GM18867 (cell line): ENCODE measurements at regions not wholly inside any gene's neighbourhood (a gene's known extent, or its start where the extent isn't known, plus 50 kb on each side); places are given as distances from the start of the nearest gene placed in this dataset.

Experiments
- ATAC-seq: cut with Tn5 transposase; IDR thresholded peaks from one replicate; pipeline ENCODE4 v1.9.1; 2021; ENCODE audit warnings: mild to moderate bottlenecking, moderate library complexity; ENCODE audit not compliant: unreplicated experiment

DNA sequence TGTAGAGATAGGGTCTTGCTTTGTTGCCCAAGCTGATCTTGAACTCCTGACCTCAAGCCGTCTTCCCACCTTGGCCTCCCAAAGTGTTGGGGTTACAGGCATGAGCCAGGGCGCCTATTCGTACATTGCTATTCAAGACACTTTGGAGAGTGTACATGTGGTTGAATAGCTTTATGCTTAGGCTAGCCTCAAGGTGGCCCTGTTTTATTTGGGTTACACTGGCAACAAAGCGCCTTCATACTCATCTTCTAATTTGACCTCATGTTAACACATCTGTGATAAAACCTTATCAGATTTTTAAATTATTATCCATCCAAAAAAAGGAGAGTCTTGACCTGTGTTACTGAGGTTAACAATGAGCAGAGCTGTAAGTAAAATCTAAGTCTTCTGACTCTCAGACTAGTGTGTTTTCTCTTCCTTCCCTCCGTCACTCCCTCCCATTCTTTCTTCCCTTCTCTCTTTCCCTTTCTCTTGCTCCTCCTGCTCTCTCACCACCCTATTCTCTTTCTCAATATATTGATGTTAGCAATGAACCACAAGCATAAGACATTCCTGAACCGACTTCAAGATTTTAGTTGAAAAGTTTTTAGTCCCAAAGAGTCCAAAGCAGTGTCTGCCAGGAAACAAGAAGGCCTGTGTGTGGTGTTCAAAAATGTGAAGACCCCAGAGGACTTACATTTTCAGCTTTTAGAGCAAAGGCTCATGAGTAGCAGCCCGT lies 603.7 kb upstream of the CFAP20DC start:
- no peak for ATAC-seq

DNA sequence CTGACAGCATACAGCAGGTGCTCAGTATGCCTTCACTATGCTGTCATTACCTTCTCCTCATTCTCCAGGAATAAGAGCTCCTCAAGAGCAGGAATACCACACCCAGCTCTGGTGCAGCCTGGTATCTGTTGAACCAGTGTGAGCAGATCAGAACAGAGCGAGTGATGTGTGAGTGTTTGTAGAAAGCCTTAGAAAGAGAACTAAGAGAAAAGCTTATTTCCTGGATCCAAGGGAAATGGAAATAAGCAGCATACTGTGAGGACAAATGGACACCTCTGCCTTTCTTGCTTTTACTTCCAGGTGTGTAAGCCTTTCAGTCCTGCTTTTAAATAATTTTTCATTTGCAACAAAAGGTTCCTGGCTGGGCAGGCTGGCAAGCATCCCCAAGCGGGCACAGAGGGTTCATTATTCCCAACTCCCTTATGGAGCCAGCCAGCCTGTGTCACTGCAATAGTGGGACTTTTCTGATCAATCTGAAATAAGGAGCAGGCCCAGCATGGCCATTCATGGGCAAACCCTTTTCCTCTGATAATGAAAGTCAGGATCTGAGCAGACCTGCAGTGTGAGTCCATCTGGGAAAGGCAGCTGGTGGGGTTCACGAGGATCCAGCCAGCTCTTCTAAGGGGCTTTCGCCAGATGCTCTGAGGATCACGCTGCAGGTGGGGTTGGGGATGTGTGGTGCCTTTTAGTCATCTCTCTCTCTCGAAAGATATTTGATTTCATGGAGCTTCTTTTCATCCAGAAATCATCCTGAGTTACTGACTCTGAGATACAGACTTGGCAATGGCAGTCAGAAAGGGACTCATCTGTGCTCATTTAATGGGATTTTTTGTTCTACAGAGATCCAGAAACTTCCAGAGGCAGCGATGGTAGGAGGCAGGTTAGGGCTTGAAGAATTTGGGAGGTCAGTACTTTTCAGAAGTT lies 594.9 kb upstream of the CFAP20DC start:
- no peak for ATAC-seq

DNA sequence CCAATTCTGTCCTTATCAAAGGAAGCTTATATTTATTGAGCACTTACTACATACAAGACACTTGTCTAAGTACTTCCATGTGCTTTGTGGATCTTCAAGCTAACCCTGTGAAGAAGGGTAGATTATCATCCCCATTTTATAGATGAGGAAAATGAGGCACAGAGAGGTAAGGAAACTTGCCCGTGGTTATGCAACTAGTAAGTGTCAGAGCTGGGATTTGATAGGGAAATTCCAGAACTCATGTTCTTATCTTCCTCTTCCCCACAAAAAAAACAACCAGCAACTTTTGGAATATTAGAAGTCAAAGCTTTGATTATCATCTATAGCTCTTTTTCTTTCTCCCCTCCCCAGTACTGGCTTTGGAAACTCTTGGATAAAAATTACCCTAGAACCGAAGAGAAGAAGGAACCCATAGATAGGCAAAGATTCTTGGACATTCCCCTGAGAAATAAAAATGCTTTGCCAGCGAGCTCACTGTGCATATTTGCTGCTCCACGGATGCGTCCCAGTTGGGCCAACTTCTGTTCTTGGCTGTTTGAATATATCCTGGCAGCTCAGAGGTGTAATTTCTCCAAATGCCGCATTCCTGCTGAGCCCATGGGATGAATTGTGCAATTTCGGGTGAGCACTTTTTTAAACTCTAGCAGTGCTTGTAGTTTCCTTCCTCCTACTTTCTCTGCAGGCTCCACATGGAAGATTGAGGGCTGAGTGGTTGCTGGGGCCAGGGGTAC lies 591.5 kb upstream of the CFAP20DC start:
- no peak for ATAC-seq

DNA sequence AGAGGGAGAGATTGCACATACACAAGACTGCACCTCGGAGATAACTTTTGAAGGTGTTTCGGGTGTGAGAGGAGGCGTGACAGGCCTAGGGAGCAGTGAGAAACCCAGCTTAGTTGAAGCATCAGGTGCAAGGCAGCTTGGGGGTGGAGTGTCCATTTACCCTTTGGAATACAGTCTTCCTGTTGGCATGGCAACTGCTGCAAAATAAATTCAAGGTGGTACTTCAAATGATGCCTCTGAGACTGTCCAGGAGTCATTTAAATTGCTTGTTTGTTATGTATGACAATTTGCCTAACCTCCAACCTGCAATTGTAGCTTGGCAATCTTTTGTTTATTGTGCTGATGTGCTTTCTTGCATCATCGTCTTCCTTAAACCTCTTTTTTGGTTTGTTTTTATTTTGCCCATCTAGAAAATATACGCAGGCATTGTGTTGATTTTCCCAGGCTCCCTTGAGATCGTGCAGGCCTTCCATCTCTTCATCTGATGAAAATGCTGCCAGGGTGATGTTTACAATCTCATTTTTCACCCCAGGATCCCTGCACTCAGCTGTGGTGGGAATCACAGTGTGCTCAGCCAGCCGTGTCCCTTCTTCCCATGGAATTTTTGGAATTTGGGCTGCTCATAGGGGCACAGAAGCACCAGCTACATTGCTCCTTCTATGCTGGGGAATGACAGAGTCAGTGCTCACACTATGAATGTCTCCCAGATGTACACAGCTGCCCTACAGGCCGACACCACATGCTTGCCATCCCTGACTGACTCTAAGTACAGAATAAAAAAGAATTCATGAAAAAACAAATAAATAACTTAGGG lies 583.1 kb upstream of the CFAP20DC start:
- ATAC-seq = no peak

DNA sequence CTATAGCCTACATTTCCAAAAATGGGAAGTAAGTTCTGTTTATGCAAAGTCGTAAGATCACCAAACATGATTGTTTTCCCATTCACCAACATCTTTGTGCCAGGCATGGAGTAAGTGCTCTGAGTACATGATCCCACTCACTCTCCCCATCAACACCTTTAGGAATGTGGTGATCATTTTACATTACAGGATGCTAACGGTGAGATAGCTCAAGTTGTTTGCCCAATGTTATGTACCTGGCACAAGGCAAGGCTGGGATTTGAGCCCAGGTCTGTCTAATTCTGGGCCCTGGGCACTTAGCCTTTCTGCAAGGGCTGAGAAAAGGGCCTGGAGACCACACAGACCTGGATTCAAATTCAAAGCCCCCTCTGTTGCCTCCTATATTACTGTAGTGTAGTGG lies 581.7 kb upstream of the CFAP20DC start:
- ATAC-seq = no peak

DNA sequence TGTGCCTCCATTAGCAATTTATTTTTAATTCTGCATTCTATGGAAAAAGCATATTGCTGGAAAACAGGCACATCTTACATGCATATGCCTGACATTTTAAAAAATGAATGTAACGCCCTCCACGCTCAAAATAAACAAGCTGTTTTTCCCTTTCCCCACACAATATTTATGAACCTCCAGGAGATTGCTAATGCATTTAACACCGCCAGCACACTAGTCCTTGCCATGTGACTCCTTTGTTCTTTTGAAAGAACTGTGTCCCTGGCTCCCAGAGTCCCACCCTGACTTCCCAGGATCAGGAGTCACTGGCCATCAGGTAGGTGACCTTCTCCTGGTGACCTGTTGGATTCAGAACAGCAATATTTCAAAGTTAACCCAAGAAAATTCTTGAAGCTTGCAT lies 571.2 kb upstream of the CFAP20DC start:
- ATAC-seq = no peak

DNA sequence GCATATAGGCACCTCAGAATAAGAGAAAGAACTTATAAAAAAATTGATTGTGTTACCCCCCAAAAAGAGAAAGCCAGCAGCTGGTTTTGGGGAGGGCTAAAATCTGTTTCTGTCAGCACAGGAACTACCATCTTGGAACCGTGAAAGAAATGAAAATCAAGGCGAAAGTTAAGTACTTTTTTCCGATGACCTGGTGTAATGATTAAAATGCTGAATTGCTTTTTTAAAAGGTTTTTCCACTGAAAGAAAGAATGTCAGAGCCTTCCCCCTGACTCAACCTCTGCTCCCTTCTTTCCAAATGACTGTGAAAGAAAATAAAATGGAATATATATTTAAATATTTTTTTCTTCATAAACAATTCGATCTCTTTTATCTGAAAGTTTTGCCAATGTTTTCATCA lies 570.5 kb upstream of the CFAP20DC start:
- no peak for ATAC-seq

DNA sequence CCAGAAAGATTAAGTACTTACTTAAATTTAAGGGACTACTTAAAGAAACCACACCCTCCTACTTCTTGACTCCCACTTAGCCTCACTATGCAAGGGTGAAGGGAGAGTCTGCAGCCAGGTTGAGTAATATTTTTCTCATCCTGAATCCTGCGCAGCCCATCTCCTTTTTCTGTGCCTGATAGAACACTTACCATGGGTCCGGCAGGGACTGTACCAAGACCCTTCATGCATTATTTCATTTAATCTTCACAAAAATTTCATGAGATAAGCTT lies 562.6 kb upstream of the CFAP20DC start:
- no peak for ATAC-seq

DNA sequence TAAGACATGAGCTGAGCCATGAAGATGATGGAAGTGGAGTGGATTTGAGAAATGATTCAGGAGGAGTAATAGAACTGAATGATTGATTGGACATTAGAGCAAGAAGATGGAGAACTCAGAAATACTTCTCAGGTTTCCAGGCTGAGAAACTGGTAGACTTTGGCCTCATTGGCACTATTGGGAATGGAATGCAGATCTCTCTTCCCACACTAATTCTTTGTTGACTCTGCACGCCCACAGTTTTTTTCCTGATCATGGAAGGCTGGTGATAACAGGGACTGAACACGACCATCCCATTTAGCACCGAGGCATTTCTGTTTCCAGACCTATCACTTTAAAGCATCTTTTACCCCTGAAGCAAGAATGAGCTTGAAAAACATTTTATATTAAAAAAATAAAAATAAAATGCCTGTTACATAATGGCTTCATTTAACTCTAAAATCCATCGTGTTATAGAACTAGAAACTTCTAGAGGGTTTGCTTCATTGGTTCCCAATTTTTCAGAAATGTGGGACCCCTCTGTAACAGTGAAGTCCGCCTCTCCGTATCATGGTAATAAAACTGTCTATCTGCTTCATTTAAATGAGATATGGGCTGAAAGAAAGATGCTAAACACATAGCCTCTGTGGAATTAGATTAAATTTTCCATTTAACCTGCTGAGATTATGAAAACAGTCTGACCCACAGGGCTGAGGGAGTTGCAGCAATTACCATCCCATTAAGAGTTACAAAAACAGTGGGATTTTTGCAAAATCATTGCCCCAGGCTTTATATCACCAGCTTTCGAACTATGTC lies 562.0 kb upstream of the CFAP20DC start:
- no peak for ATAC-seq

DNA sequence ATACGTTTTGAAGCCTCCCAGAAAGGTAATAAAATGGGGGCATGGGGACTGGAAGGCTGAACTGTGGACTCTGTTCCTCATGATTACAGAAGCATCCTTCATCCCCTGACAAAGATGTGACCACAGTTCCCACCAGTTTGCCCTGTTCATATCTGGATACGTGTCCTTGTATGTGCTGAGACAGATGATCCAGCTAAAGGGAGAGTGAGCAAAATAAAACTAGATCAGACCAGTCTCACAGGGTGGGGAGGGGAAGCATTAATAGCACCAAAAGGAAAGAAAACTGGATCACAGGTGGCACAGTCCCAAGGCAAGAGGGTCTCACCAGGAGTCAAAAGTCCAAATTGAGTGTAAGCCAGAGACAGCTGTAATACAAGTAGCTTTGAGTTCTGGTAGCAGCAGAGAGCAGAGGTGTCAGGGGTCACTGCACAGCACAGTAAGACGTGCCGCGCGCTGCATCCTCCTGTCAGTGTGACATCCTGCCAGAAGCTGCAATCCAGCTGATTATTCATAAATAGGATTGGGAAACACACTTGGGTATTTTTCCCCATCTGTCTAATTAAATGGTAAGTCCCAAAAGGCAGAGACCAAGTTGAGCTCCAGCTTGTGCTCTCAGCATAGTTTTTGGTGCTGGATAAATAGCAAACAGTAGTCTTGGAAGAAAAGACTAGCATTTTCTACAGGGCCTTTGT lies 560.0 kb upstream of the CFAP20DC start:
- no peak for ATAC-seq

DNA sequence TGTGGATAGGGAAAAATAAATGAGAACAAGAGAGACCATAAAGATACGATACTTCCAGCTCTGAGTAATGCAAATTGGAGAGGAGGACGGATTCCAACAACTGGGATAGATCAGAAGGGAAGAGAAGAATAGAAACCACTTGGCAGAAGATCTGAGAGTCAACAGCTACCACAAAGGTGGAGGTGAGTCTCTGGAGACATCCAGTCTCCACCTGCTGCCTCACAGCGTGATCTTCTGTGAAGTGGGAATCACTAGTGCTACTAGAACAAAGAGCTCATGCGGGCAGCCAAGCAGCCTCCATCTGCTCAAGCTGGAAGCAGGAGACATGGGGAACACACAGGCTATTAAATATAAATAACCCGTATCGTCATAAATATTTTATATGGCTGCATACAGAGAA lies 558.5 kb upstream of the CFAP20DC start:
- ATAC-seq = no peak

DNA sequence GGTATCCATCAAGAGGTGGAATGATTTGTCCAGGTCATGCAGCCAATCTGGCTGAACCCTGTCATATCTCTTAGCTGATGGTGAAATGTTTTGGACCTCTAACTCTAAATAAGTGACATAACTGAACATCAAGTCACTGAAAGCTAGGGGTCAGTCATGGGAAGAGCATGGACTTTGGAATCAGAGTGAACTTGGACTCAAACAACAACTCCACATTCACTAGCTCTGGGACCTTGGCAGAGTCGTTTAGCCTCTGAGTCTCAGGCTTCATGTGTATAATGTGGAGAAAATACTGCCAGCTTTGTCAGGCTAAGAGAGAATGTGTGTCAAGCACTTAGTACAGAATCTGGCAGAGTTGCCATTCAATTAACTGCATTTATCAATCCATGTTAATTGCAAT lies 557.8 kb upstream of the CFAP20DC start:
- ATAC-seq = no peak

DNA sequence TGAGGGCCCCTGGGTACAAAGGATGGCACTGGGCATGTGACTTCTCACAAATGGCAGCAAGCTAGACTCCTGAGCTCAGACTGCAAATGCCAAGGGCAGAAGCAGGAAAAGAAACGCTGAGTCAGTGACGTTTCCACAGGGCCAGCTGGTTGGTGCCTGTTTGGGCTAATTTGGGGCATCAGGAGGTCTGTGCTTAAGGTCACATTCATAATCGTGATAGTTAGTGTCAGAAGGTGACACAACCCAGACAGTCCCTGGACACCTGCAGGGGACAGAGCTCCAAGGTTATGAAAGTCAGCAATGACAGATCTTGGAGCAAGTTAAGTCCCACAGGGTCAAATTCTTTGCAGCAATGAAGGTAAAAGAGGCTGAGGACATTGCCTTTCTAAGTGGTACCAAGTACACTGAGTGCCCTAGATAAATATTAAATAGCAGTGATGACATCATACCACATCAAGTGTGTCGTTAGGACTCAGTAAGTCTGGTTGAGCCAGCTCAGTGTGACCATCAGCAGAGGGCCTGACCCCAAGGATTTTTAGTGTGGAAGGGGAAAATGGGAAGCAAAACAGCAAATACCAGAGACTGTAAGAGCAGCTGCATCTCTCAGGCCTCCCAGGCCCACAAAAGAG lies 556.9 kb upstream of the CFAP20DC start:
- ATAC-seq = no peak

DNA sequence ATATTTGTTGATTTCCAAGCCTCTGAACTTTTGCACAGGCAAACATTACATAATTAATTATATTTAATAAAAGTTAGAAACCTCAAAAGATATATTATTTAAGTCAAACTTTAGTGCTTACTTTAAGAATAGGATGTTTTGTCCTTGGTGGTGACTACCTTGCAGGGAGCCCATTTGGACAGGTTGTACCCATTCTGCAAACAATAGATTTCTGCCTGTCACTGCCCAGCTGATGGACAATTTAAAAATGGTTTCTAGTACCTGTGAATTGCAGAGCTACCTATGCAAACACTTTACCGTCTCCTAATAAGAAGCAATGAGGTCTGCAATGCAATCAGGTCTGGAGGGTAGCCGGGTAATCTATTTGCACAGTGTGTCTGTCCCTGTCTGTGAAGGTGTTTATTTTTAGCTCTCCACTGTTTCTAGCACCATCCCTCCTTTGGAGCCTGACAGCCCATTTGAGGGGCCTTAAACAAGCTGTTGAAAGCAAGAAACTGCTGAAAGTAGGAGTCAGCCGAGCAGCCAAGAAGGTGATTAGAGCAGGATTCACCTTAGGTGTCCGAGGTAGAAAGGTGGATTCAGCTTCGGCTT lies 556.2 kb upstream of the CFAP20DC start:
- ATAC-seq = no peak

DNA sequence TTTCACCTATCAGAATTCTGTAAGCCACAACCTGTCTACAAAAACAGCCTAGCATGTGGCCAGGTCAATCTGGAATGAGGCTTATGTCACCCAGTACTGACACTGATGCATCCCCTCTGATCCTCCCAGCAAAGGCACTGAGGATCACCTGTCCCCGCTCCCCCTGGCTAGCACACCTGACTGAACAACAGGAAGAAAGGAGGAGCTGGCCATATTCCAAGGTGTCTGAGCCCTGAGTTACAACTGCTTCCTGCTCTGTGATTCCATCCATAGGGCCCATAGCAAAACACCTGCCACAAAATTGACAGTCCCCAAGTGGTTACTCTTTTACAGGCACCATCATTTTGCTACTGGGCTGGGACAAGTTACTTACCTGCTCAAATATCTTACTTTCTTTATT lies 555.5 kb upstream of the CFAP20DC start:
- ATAC-seq = no peak

DNA sequence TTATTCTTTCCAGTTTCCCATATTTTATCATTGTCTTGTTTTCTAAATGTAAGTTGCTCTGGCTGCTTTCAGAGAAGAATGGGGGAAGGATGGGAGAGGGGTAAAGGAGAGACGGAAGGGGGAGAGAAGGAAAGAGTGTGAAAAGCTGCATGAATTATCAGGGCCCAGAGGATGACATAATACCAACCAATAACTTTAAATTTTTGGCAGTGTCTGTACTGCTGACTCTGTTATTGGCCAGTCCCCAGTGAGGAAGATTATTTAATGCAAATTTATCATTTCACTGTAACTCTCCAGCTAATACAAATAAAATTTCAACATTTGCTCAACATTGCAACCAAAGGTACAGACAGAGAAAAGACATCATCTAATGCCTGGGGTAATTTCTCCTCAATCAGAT lies 551.7 kb upstream of the CFAP20DC start:
- ATAC-seq = no peak

DNA sequence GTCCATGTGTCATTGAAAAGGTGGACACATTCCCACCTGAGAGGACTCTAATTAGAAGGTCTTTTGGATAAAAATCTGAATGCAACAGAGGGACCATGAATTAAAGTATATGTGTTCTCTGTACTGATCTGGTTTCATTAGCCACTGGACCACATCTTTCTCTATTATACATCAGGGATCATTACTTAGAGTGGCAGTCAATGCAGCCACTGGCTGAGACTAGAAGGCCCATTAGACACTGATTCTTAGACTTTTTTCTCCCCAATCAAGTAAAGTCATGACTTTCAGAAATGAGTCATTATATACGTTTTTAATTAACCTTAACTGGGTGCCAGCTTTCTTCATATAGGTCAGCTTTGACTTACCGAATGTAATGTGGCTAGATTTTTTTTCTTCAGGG lies 550.8 kb upstream of the CFAP20DC start:
- no peak for ATAC-seq

DNA sequence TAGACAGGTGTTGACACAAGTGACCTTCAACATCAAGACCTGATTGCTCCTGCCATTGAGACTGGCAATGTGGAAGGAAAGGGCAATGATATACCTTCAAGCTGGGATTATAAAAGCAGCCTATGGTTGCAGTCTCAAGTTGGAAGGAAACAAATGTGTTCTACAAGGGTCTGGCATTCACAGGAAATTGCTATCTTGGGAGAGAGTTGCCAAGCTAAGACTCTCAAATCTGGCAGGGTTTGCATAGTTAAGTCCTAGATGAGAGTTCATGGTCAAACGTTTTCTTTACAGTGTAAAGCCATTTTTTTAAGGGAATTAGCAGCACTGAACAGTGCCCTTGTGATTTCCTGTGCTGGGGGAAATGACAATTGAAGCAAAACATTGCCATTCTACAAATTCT lies 546.9 kb upstream of the CFAP20DC start:
- ATAC-seq = no peak

DNA sequence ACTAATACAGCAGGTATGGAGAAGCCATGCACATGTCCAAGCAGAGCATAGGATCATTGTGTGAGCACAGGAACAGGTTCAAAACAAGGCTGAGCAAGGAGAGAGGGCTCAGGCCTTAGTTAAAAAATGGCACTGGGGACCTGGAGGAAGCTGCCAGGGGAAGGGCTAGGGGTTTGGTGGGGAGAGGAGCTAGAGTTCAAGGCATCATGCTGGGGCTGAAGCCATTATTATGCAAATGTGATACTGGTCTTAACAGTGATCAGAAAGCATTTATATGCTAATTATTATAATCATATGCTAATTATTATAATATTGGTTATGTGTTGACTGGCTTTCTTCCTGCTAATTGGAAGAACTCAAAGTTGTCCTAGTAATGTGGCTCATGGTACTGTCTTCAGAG lies 546.0 kb upstream of the CFAP20DC start:
- no peak for ATAC-seq
